A673 (cell line): ENCODE measurements at regions not wholly inside any gene's neighbourhood (a gene's known extent, or its start where the extent isn't known, plus 50 kb on each side); places are given as distances from the start of the nearest gene placed in this dataset.

Experiments
- EZH2 ChIP-seq: fragments of 200-600 bp; sonication (generic); IDR thresholded peaks from 2 replicates; pipeline ENCODE4 v1.6.1; 2017; ENCODE audit warnings: borderline replicate concordance, low read depth, mild to moderate bottlenecking, mixed read lengths, antibody characterized with exemption, low read length; ENCODE audit not compliant: poor library complexity, severe bottlenecking
- TF ChIP-seq, protein P1 (sequence below): fragments of 300-800, 200-600 bp; sonication (generic); conservative IDR thresholded peaks from 2 replicates; pipeline ENCODE4 v1.5.1; 2017; ENCODE audit warnings: low read depth, mild to moderate bottlenecking, antibody characterized with exemption, low read length, moderate library complexity, mixed read lengths

DNA sequence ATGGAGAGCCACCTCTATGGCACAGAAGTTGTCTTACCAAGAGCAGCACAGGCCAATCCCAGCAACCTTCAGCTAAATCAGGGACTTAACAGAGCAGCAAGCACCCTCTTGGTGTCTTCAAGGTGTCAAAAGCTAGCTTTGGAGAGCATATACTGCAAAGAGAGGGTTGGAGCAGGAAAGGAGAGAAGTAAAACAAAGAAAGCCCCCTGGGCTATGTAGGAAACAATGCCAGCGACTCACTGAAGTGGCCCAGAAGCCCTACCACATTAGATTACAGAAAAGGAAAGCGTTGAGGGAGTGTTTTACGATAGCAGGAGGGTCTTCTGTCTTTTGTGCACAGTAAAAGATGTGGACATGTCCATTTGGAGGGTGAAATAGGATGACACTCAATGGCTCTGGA, 233.4 kb downstream of the MREG start:
- TF ChIP-seq, protein P1, sequence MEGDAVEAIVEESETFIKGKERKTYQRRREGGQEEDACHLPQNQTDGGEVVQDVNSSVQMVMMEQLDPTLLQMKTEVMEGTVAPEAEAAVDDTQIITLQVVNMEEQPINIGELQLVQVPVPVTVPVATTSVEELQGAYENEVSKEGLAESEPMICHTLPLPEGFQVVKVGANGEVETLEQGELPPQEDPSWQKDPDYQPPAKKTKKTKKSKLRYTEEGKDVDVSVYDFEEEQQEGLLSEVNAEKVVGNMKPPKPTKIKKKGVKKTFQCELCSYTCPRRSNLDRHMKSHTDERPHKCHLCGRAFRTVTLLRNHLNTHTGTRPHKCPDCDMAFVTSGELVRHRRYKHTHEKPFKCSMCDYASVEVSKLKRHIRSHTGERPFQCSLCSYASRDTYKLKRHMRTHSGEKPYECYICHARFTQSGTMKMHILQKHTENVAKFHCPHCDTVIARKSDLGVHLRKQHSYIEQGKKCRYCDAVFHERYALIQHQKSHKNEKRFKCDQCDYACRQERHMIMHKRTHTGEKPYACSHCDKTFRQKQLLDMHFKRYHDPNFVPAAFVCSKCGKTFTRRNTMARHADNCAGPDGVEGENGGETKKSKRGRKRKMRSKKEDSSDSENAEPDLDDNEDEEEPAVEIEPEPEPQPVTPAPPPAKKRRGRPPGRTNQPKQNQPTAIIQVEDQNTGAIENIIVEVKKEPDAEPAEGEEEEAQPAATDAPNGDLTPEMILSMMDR, result no peak
- no peak for TF ChIP-seq EZH2
